ENCODE measurements at regions not wholly inside any gene's neighbourhood (a gene's known extent, or its start where the extent isn't known, plus 50 kb on each side); places are given as distances from the start of the nearest gene placed in this dataset.

GRCh38 chr10:44193166-44193565 lies 191.7 kb downstream of the CXCL12 start:
- no peak for TF ChIP-seq CTCF (IDR thresholded peaks at IDR 0.05)
- no peak for TF ChIP-seq POLR2A (IDR thresholded peaks at IDR 0.05)
